Subcutaneous abdominal adipose tissue (tissue), 5 donors: ENCODE measurements at regions not wholly inside any gene's neighbourhood (a gene's known extent, or its start where the extent isn't known, plus 50 kb on each side); places are given as distances from the start of the nearest gene placed in this dataset.

Experiments
- H3K27ac ChIP-seq: one replicate; pipeline ENCODE4 v1.7.0; 2013; ENCODE audit warnings: low read depth, mild to moderate bottlenecking, inconsistent platforms, low read length, moderate library complexity
- H3K27me3 ChIP-seq, 5 donors: one replicate each; pipeline ENCODE4 v1.7.0; 2013; ENCODE audit warnings: low read length in 5 of 5, inconsistent platforms in 1 of 5; ENCODE audit not compliant: control insufficient read depth in 5 of 5, insufficient read depth in 4 of 5
- H3K36me3 ChIP-seq, 5 donors: one replicate each; pipeline ENCODE4 v1.7.0; 2013; ENCODE audit warnings: low read length in 5 of 5; ENCODE audit not compliant: control insufficient read depth in 5 of 5, insufficient read depth in 5 of 5
- H3K4me1 ChIP-seq, 5 donors: one replicate each; pipeline ENCODE4 v1.7.0; 2013; ENCODE audit warnings: low read length in 5 of 5, mild to moderate bottlenecking in 3 of 5, moderate library complexity in 1 of 5; ENCODE audit not compliant: control insufficient read depth in 5 of 5, insufficient read depth in 5 of 5
- H3K4me3 ChIP-seq, 5 donors: one replicate each; pipeline ENCODE4 v1.7.0; 2013; ENCODE audit warnings: low read length in 5 of 5, low read depth in 1 of 5
- H3K9ac ChIP-seq, 5 donors: one replicate each; pipeline ENCODE4 v1.7.0; 2013; ENCODE audit warnings: low read length in 5 of 5, mild to moderate bottlenecking in 4 of 5, moderate library complexity in 3 of 5
- H3K9me3 ChIP-seq, 5 donors: one replicate each; pipeline ENCODE4 v1.7.0; 2013; ENCODE audit warnings: low read length in 5 of 5; ENCODE audit not compliant: control insufficient read depth in 5 of 5
- donor health status: healthy.
- donor health status: healthy.
- donor health status: healthy.
- donor health status: healthy.
- donor health status: healthy.

GRCh38 chr4:65924843-65925242 lies 254.6 kb upstream of the EPHA5 start:
- Histone ChIP-seq H3K4me1 (no peaks in the 10 kb centered on the region), H3K27ac (no peak overlapping the region), H3K9me3 (peaks cover 0 to 4% (median 0%) of the 10 kb centered on the region in 5 donors), H3K4me3 (no peak overlapping the region), H3K27me3 (no peaks in the 10 kb centered on the region), H3K36me3 (no peaks in the 10 kb centered on the region), H3K9ac (no peak overlapping the region)

GRCh38 chr4:65923616-65924015 lies 253.3 kb upstream of the EPHA5 start:
- peaks cover 0 to 4% (median 0%) of the 10 kb centered on the region in 5 donors for H3K9me3 ChIP-seq
- H3K36me3 ChIP-seq, result no peaks in the 10 kb centered on the region
- H3K9ac ChIP-seq, result no peak overlapping the region
- H3K4me3 ChIP-seq, result no peak overlapping the region
- no peak overlapping the region for H3K27ac ChIP-seq
- no peaks in the 10 kb centered on the region for H3K27me3 ChIP-seq
- no peaks in the 10 kb centered on the region for H3K4me1 ChIP-seq

- H3K27ac ChIP-seq, result no peak overlapping the region
- H3K9ac ChIP-seq, result no peak overlapping the region
- H3K4me1 ChIP-seq, result no peaks in the 10 kb centered on the region
- no peaks in the 10 kb centered on the region for H3K27me3 ChIP-seq
- H3K9me3 ChIP-seq, result no peaks in the 10 kb centered on the region
- no peaks in the 10 kb centered on the region for H3K36me3 ChIP-seq
- H3K4me3 ChIP-seq, result no peak overlapping the region
Observed at GRCh38 chr4:65921180-65921579, 250.9 kb upstream of the EPHA5 start.

GRCh38 chr4:65918872-65919271 lies 248.6 kb upstream of the EPHA5 start:
- no peaks in the 10 kb centered on the region for H3K4me1 ChIP-seq
- no peaks in the 10 kb centered on the region for H3K27me3 ChIP-seq
- H3K9me3 ChIP-seq, result no peaks in the 10 kb centered on the region
- H3K36me3 ChIP-seq, result no peaks in the 10 kb centered on the region
- H3K27ac ChIP-seq, result no peak overlapping the region
- no peak overlapping the region for H3K4me3 ChIP-seq
- no peak overlapping the region for H3K9ac ChIP-seq

GRCh38 chr4:65918212-65918611 lies 247.9 kb upstream of the EPHA5 start:
- Histone ChIP-seq H3K4me1 (no peaks in the 10 kb centered on the region), H3K27me3 (no peaks in the 10 kb centered on the region), H3K4me3 (no peak overlapping the region), H3K9me3 (no peaks in the 10 kb centered on the region), H3K27ac (no peak overlapping the region), H3K36me3 (no peaks in the 10 kb centered on the region), H3K9ac (no peak overlapping the region)

- Histone ChIP-seq H3K36me3 (no peaks in the 10 kb centered on the region), H3K4me3 (no peak overlapping the region), H3K4me1 (no peaks in the 10 kb centered on the region), H3K27me3 (no peaks in the 10 kb centered on the region), H3K9ac (no peak overlapping the region), H3K27ac (no peak overlapping the region), H3K9me3 (no peaks in the 10 kb centered on the region)
Observed at GRCh38 chr4:65917486-65917885, 247.2 kb upstream of the EPHA5 start.

- no peaks in the 10 kb centered on the region for H3K4me1 ChIP-seq
Observed at GRCh38 chr4:65911720-65912119, 241.4 kb upstream of the EPHA5 start.

GRCh38 chr4:65893957-65894755 lies 223.9 kb upstream of the EPHA5 start:
- Histone ChIP-seq H3K27me3 (no peaks in the 10 kb centered on the region), H3K4me3 (no peak overlapping the region), H3K9ac (no peak overlapping the region), H3K4me1 (peaks cover 0 to 17% (median 0%) of the 10 kb centered on the region in 5 donors), H3K36me3 (no peaks in the 10 kb centered on the region), H3K9me3 (peaks cover 0 to 4% (median 0%) of the 10 kb centered on the region in 5 donors), H3K27ac (no peak overlapping the region)

More at GRCh38 chr4:65911720-65912119, 241.4 kb upstream of the EPHA5 start:
- no peak overlapping the region for H3K27ac ChIP-seq
- H3K9me3 ChIP-seq, result no peaks in the 10 kb centered on the region
- no peaks in the 10 kb centered on the region for H3K36me3 ChIP-seq
- no peaks in the 10 kb centered on the region for H3K27me3 ChIP-seq
- no peak overlapping the region for H3K4me3 ChIP-seq
- H3K9ac ChIP-seq, result no peak overlapping the region

- peaks cover 0 to 11% (median 0%) of the 10 kb centered on the region in 5 donors for H3K4me1 ChIP-seq
- no peaks in the 10 kb centered on the region for H3K27me3 ChIP-seq
- H3K9ac ChIP-seq, result no peak overlapping the region
- no peaks in the 10 kb centered on the region for H3K36me3 ChIP-seq
- H3K9me3 ChIP-seq, result peaks cover 0 to 4% (median 0%) of the 10 kb centered on the region in 5 donors
- H3K27ac ChIP-seq, result no peak overlapping the region
- no peak overlapping the region for H3K4me3 ChIP-seq
Observed at GRCh38 chr4:65893271-65893670, 223.0 kb upstream of the EPHA5 start.

GRCh38 chr4:65880594-65880993 lies 210.3 kb upstream of the EPHA5 start:
- H3K4me3 ChIP-seq, result no peak overlapping the region
- H3K9ac ChIP-seq, result no peak overlapping the region
- no peaks in the 10 kb centered on the region for H3K36me3 ChIP-seq
- H3K4me1 ChIP-seq, result no peaks in the 10 kb centered on the region
- H3K27ac ChIP-seq, result no peak overlapping the region
- no peaks in the 10 kb centered on the region for H3K27me3 ChIP-seq
- no peaks in the 10 kb centered on the region for H3K9me3 ChIP-seq
